ENCODE measurements at regions not wholly inside any gene's neighbourhood (a gene's known extent, or its start where the extent isn't known, plus 50 kb on each side); places are given as distances from the start of the nearest gene placed in this dataset.
"Not testable (repeated sequence)": the region's sequence is repeated elsewhere in the genome, so short reads cannot be mapped to it uniquely, and the experiment has no call there.

- in situ Hi-C loops (cut with HindIII; ENCODE audit: low pct_unique_long_range_greater_than_20kb, low sequenced_read_pairs): no loop called here
Measured at GRCh38 chr5:57402761-57403160, 79.8 kb downstream of the ACTBL2 start.

GRCh38 chr5:57402348-57402747, 80.3 kb downstream of the ACTBL2 start:
- in situ Hi-C loops (cut with HindIII; ENCODE audit: low pct_unique_long_range_greater_than_20kb, low sequenced_read_pairs): no loop called here
- no peak for DNase-seq (ENCODE audit: low read depth)

More at GRCh38 chr5:57402761-57403160, 79.8 kb downstream of the ACTBL2 start:
- DNase-seq (ENCODE audit: low read depth): no peak

DNA sequence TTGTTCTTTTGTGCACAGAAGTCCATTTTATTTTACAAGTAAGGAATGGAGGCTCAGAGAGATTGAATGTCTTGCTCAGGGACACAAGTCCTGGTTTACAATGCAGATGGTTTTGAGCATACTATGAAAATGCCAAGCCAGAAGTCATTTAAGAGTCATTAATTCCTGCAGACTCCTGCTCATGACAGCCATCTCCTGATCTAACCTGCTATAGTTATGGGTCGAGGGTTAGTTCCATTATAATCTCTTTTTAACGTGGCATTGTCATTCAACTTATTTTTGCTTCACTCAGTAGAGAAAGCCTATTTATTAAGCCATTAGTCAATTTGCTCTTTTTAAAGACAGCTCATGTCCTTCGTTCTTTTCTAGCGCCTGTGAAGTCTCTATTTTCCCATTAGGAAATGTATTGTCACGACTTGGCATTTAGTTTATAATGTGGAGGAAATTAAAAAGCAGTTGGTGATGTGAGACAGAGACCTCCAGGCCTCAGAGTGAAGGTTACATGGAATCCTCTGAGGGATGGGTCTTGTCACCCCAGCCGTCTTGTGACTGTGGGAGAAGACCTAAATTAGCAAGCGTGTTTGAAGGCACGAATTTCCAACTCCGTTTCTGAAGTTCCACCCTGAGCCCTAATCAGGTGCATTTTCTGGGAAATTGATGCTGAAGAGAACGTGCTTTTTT, 84.1 kb downstream of the ACTBL2 start:
- in situ Hi-C loops (cut with HindIII; ENCODE audit: low pct_unique_long_range_greater_than_20kb, low sequenced_read_pairs): no loop called here
- no peak for DNase-seq (ENCODE audit: low read depth)

GRCh38 chr5:57396701-57397100, 85.9 kb downstream of the ACTBL2 start:
- in situ Hi-C loops (cut with HindIII; ENCODE audit: low pct_unique_long_range_greater_than_20kb, low sequenced_read_pairs): no loop called here
- no peak for DNase-seq (ENCODE audit: low read depth)

GRCh38 chr5:57394421-57395210, 88.0 kb downstream of the ACTBL2 start:
- DNase-seq (ENCODE audit: low read depth): no peak
- in situ Hi-C loops (cut with HindIII; ENCODE audit: low pct_unique_long_range_greater_than_20kb, low sequenced_read_pairs): no loop called here

DNA sequence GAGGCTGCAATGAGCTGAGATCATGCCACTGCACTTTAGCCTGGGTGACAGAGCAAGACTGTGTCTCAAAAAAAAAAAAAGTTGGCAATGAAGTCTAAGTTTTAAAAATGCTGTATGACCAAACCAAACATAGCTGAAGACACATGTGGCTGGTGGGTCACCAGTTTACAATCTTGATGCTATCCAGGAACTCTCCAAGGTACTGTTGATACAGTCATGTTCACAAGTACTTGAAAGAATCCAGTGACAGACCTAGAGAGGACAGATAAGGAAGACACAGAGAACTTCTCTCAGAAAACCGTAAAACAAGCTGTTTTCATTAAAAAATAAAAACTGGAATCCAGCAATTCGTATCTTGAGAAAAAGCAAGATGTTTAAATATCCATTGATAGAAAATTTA, 95.7 kb downstream of the ACTBL2 start:
- peak; percentile 14 for DNase-seq (ENCODE audit: low read depth)

GRCh38 chr5:57383093-57383861, 99.3 kb downstream of the ACTBL2 start:
- DNase-seq (ENCODE audit: low read depth): peak; percentile 64
- in situ Hi-C loops (cut with HindIII; ENCODE audit: low pct_unique_long_range_greater_than_20kb, low sequenced_read_pairs): no loop called here

More for the DNA sequence above, 95.7 kb downstream of the ACTBL2 start:
- in situ Hi-C loops (cut with HindIII; ENCODE audit: low pct_unique_long_range_greater_than_20kb, low sequenced_read_pairs): no loop called here

GRCh38 chr5:57382655-57383054, 100.0 kb downstream of the ACTBL2 start:
- no peak for DNase-seq (ENCODE audit: low read depth)
- in situ Hi-C loops (cut with HindIII; ENCODE audit: low pct_unique_long_range_greater_than_20kb, low sequenced_read_pairs): no loop called here

- in situ Hi-C loops (cut with HindIII; ENCODE audit: low pct_unique_long_range_greater_than_20kb, low sequenced_read_pairs): no loop called here
- no peak for DNase-seq (ENCODE audit: low read depth)
Measured at GRCh38 chr5:57370376-57370775, 112.2 kb downstream of the ACTBL2 start.

- peak; percentile 27 for DNase-seq (ENCODE audit: low read depth)
- in situ Hi-C loops (cut with HindIII; ENCODE audit: low pct_unique_long_range_greater_than_20kb, low sequenced_read_pairs): no loop called here
Measured at GRCh38 chr5:57368010-57368409, 114.6 kb downstream of the ACTBL2 start.

GRCh38 chr5:57366744-57367143, 115.9 kb downstream of the ACTBL2 start:
- in situ Hi-C loops (cut with HindIII; ENCODE audit: low pct_unique_long_range_greater_than_20kb, low sequenced_read_pairs): no loop called here
- DNase-seq (ENCODE audit: low read depth): peak; percentile 59

GRCh38 chr5:57362951-57363350, 119.7 kb downstream of the ACTBL2 start:
- DNase-seq (ENCODE audit: low read depth): no peak
- in situ Hi-C loops (cut with HindIII; ENCODE audit: low pct_unique_long_range_greater_than_20kb, low sequenced_read_pairs): no loop called here

DNA sequence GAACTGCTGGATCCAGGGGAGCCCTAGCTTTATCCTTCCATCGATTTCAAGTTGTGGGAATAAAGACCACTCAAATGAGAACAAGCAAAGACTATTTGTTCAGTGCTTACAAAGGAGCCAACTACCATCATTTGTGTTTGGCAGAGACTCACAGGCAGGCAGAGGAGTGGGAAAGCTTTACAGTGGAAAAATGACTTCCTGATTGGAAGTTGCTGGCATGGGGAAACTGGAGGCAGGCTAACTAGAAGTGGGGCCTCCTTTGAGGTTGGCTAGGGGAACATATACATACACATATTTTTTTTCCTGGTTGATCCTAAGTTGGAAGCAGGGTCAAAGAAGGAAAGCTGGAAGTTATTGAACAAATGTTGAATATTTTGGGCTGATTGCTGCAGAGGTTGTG, 121.7 kb downstream of the ACTBL2 start:
- in situ Hi-C loops (cut with HindIII; ENCODE audit: low pct_unique_long_range_greater_than_20kb, low sequenced_read_pairs): no loop called here
- no peak for DNase-seq (ENCODE audit: low read depth)

DNA sequence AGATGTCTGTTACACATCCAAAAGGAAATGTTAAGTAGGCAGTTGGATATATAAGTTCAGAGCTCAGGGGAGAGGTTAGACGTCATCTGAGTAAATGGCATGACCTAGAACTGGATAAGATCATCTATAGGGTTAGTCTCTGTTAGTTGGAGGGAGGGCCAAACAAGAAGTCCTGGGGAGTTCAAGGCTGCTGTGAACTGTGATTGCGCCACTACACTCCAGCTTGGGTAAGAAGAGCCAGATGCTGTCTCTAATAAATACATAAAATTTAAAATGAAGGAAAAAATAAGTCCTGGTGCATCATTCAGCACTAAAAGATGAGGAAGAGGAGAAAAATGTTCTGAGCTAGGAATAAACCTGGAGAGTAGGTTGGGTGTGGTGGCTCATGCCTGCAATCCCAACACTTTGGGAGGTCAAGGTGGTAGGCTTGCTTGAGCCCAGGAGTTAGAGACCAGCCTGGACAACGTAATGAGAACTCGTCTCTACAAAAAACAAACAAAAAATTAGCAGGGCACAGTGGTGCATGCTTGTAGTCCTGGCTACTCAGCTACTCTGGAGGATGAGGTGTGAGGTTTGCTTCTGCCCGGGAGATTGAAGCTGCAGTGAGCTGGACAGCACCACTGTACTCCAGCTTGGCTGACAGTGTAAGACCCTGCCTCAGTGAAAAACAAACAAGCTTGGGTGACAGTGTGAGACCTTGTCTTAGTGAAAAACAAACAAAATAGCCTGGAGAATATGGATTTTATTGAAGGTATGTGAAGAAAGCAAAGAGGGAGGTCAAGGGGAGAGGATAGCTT, 123.6 kb downstream of the ACTBL2 start:
- no peak for DNase-seq (ENCODE audit: low read depth)
- in situ Hi-C loops (cut with HindIII; ENCODE audit: low pct_unique_long_range_greater_than_20kb, low sequenced_read_pairs): no loop called here

GRCh38 chr5:57356850-57357249, 125.8 kb downstream of the ACTBL2 start:
- DNase-seq (ENCODE audit: low read depth); in situ Hi-C loops (cut with HindIII; ENCODE audit: low pct_unique_long_range_greater_than_20kb, low sequenced_read_pairs): not testable (repeated sequence)

DNA sequence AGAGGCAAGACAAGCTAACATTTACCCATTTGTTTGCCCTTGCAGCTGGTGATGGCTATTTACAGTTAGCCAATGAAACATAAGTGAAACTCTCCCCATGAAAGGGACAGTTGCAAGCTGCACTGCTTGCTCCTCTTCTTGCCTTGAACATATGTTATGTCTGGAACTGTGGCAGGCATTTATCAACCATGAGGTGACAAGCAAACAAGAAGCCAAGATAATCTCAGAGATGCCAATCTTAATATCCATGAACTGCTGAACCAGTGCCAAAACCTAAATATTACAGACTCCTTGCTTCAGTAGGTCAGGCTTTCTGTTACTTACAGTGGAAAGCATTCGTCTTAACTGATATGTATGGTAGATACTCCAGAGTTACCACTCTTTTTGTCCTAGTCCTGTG, 133.4 kb downstream of the ACTBL2 start:
- in situ Hi-C loops (cut with HindIII; ENCODE audit: low pct_unique_long_range_greater_than_20kb, low sequenced_read_pairs): no loop called here
- no peak for DNase-seq (ENCODE audit: low read depth)

GRCh38 chr5:57348376-57349140, 134.1 kb downstream of the ACTBL2 start:
- in situ Hi-C loops (cut with HindIII; ENCODE audit: low pct_unique_long_range_greater_than_20kb, low sequenced_read_pairs): no loop called here
- no peak for DNase-seq (ENCODE audit: low read depth)

- in situ Hi-C loops (cut with HindIII; ENCODE audit: low pct_unique_long_range_greater_than_20kb, low sequenced_read_pairs): no loop called here
- DNase-seq (ENCODE audit: low read depth): no peak
Measured at GRCh38 chr5:57346328-57346727, 136.3 kb downstream of the ACTBL2 start.

Measured in Caki2 (cell line).